Keratinocyte (primary cell): ENCODE measurements at regions not wholly inside any gene's neighbourhood (a gene's known extent, or its start where the extent isn't known, plus 50 kb on each side); places are given as distances from the start of the nearest gene placed in this dataset.

ENCODE experiments used
- CTCF ChIP-seq, 3 experiments: IDR thresholded peaks in 1 of 3; conservative IDR thresholded peaks in 1 of 3; optimal IDR thresholded peaks in 1 of 3; 2 replicates in 2 of 3; 3 replicates in 1 of 3; pipeline versions ENCODE3 to v1.5.1; 2011; ENCODE audit warnings: low read length in 3 of 3, mild to moderate bottlenecking in 3 of 3, moderate library complexity in 2 of 3, control low read depth in 1 of 3, inconsistent platforms in 1 of 3; ENCODE audit not compliant: insufficient read depth in 2 of 3; ENCODE audit errors: extremely low read depth in 1 of 3
- EZH2 ChIP-seq: IDR thresholded peaks from one replicate; pipeline ENCODE4 v1.6.1; 2012; ENCODE audit warnings: inconsistent platforms, mild to moderate bottlenecking, low read length, moderate library complexity

DNA sequence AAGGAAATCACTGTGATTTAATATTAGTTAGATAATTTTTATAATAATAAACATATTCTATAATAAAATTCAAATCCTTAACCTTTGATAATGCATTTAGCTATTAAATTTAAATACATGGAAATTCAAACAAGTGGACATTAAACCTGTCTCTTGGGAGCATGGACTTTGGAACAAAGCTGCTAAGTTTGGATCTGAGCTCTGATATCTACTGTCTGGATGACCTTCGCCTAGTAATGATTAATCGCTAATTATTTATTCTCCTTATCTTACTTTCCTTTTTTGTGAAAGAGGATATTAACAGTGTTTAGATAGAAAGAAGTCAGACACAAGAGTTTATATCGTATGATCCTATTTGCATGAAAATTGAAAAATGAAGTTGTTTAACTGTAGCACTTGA, 980.9 kb downstream of the FSTL5 start:
- TF ChIP-seq CTCF (optimal IDR thresholded peaks at IDR 0.05 in 1 of 3, IDR thresholded peaks at IDR 0.05 in 1 of 3, conservative IDR thresholded peaks at IDR 0.05 in 1 of 3; ENCODE audit: extremely low read depth in 1 of 3, insufficient read depth in 2 of 3, low read length in 3 of 3): no peak
- no peak for TF ChIP-seq EZH2
